Thyroid gland (tissue), 4 donors: ENCODE measurements at regions not wholly inside any gene's neighbourhood (a gene's known extent, or its start where the extent isn't known, plus 50 kb on each side); places are given as distances from the start of the nearest gene placed in this dataset.

ENCODE experiments used
- DNase-seq, 2 donors: peaks; one replicate each; pipeline ENCODE4 v3.0.0-alpha.2; 2019
- H3K27ac ChIP-seq, 3 donors: fragments of 200-600 bp; sonication (generic); 1 replicate in 2 of 3; 2 replicates in 1 of 3; pipeline ENCODE4 v1.5.1; 2016 to 2019; ENCODE audit warnings: mild to moderate bottlenecking in 1 of 3, moderate library complexity in 1 of 3
- H3K27me3 ChIP-seq: fragments of 200-600 bp; sonication (generic); one replicate; pipeline ENCODE4 v1.5.1; 2019
- H3K36me3 ChIP-seq, 2 donors: fragments of 200-600 bp; sonication (generic); one replicate each; pipeline ENCODE4 v1.5.1; 2016 to 2019
- H3K4me1 ChIP-seq, 2 donors: fragments of 200-600 bp; sonication (generic); one replicate each; pipeline ENCODE4 v1.5.1; 2017 to 2019
- H3K4me3 ChIP-seq, 3 donors: fragments of 200-600 bp; sonication (generic); replicated peaks in 1 of 3; 1 replicate in 2 of 3; 2 replicates in 1 of 3; pipeline ENCODE4 v1.5.1; 2016; ENCODE audit warnings: mild to moderate bottlenecking in 1 of 3
- H3K9me3 ChIP-seq: fragments of 200-600 bp; sonication (generic); one replicate; pipeline ENCODE4 v1.5.1; 2017
- CTCF ChIP-seq, 6 experiments: fragments of 200-600 bp in 3 of 6; fragments of 450-650 bp in 3 of 6; sonication (generic) in 3 of 6; IDR thresholded peaks; one replicate each; pipeline ENCODE4 v1.5.1; 2016 to 2019; ENCODE audit warnings: antibody characterized with exemption in 6 of 6, mild to moderate bottlenecking in 2 of 6, inconsistent platforms in 1 of 6, moderate library complexity in 1 of 6
- POLR2A ChIP-seq, 2 donors: fragments of 450-650 bp; IDR thresholded peaks; one replicate each; pipeline ENCODE4 v1.6.1; 2017; ENCODE audit warnings: antibody characterized with exemption in 2 of 2, mild to moderate bottlenecking in 2 of 2, moderate library complexity in 1 of 2
- WGBS, 2 donors: methylation state at CpG; one replicate each; pipeline ENCODE4 v1.1.5; 2017; 5-methylcytosine and 5-hydroxymethylcytosine counted together
- intact Hi-C: fragments of 100-400 bp; cut with DNase I; formaldehyde crosslinking; loops from one replicate; pipeline ENCODE4 v1.15.1; 2023

GRCh38 chr6:113078791-113079190, 731.7 kb downstream of the RFPL4B start:
- no peak for TF ChIP-seq CTCF (IDR thresholded peaks at IDR 0.05)
- TF ChIP-seq POLR2A (IDR thresholded peaks at IDR 0.05) = no peak
- WGBS, 2 donors = 72 to 80% methylated on average over 4 of the region's 4 CpGs
- peaks cover 0 to 4% of the 10 kb centered on the region in 2 donors for H3K4me1 ChIP-seq
- no peaks in the 10 kb centered on the region for H3K9me3 ChIP-seq
- H3K27me3 ChIP-seq = no peaks in the 10 kb centered on the region
- intact Hi-C loops = no loop called here
- no peak overlapping the region for H3K4me3 ChIP-seq
- no peak overlapping the region for H3K27ac ChIP-seq
- H3K36me3 ChIP-seq = no peaks in the 10 kb centered on the region
- DNase-seq = no peak

GRCh38 chr6:113082745-113083144, 735.6 kb downstream of the RFPL4B start:
- DNase-seq = peak; percentile 13 to 40
- H3K36me3 ChIP-seq = no peaks in the 10 kb centered on the region
- no peak overlapping the region for H3K4me3 ChIP-seq
- 10 to 14% methylated on average over 3 of the region's 3 CpGs for WGBS, 2 donors
- H3K27me3 ChIP-seq = no peaks in the 10 kb centered on the region
- intact Hi-C loops = no loop called here
- H3K4me1 ChIP-seq = peaks cover 0 to 4% of the 10 kb centered on the region in 2 donors
- no peak overlapping the region for H3K27ac ChIP-seq
- H3K9me3 ChIP-seq = no peaks in the 10 kb centered on the region
- TF ChIP-seq CTCF (IDR thresholded peaks at IDR 0.05) = no peak
- TF ChIP-seq POLR2A (IDR thresholded peaks at IDR 0.05) = no peak

- no peaks in the 10 kb centered on the region for H3K9me3 ChIP-seq
- WGBS, 2 donors = 93 to 99% methylated on average over 3 of the region's 3 CpGs
- DNase-seq = no peak
- H3K4me1 ChIP-seq = peaks cover 0 to 4% of the 10 kb centered on the region in 2 donors
- intact Hi-C loops = no loop called here
- H3K27me3 ChIP-seq = no peaks in the 10 kb centered on the region
- no peak for TF ChIP-seq POLR2A (IDR thresholded peaks at IDR 0.05)
- no peak for TF ChIP-seq CTCF (IDR thresholded peaks at IDR 0.05)
- H3K27ac ChIP-seq = no peak overlapping the region
- H3K4me3 ChIP-seq = no peak overlapping the region
- H3K36me3 ChIP-seq = no peaks in the 10 kb centered on the region
These were observed 736.8 kb downstream of the RFPL4B start for GRCh38 chr6:113083947-113084346.

- Histone ChIP-seq H3K4me1 (peaks cover 0 to 3% of the 10 kb centered on the region in 2 donors), H3K27me3 (no peaks in the 10 kb centered on the region), H3K36me3 (no peaks in the 10 kb centered on the region), H3K4me3 (no peak overlapping the region), H3K9me3 (no peaks in the 10 kb centered on the region), H3K27ac (no peak overlapping the region)
- no peak for DNase-seq
- TF ChIP-seq CTCF (IDR thresholded peaks at IDR 0.05) = no peak
- TF ChIP-seq POLR2A (IDR thresholded peaks at IDR 0.05) = no peak
- intact Hi-C loops = no loop called here
- 77 to 87% methylated on average over 8 of the region's 8 CpGs for WGBS, 2 donors
These were observed 741.9 kb downstream of the RFPL4B start for GRCh38 chr6:113089056-113089455.

- WGBS, 2 donors = 93 to 98% methylated on average over 3 of the region's 3 CpGs
- Histone ChIP-seq H3K4me1 (peaks cover 7% of the 10 kb centered on the region in 2 donors), H3K4me3 (no peak overlapping the region), H3K9me3 (no peaks in the 10 kb centered on the region), H3K27me3 (no peaks in the 10 kb centered on the region), H3K36me3 (no peaks in the 10 kb centered on the region), H3K27ac (no peak overlapping the region)
- no peak for DNase-seq
- intact Hi-C loops = no loop called here
- TF ChIP-seq CTCF (IDR thresholded peaks at IDR 0.05) (no peak), POLR2A (IDR thresholded peaks at IDR 0.05) (no peak)
These were observed 745.7 kb downstream of the RFPL4B start for GRCh38 chr6:113092795-113093194.
